ENCODE measurements at regions not wholly inside any gene's neighbourhood (a gene's known extent, or its start where the extent isn't known, plus 50 kb on each side); places are given as distances from the start of the nearest gene placed in this dataset.
A peak's percentile ranks its signal among the peaks of the same experiment; 100 is the strongest.

DNA sequence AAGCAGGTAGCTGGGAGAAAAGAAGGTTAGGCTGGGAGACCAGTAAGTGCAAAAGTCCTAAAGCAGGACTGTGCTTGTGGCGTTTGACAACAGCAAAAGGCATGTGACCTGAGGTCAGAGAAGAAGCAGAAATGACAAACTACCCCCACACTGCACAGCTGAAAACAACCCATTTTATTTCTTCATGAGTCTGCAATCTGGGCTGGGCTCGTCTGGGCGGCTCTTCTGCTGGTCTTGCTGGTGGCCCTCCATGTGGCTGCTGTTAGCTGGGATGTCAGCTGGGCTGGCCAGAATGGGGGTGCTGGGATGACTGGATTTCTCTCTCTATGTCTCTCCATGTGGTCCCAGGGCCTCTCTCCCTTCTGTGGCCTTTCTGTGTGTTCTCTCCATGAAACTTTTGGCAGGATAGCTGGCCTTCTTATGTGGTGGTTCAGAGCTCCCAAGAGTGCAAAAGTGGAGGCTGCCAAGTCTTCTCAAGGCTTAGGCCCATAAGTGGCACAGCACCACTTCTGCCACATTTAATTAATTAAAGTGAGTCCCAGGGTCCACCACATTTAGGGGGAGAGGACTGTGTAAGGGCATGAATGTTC is 128.6 kb downstream of the RIPK4 start:
- ATAC-seq (no peak), DNase-seq (no peak)
- intact Hi-C loops (cut with DNase I, micrococcal nuclease) = no loop called here

DNA sequence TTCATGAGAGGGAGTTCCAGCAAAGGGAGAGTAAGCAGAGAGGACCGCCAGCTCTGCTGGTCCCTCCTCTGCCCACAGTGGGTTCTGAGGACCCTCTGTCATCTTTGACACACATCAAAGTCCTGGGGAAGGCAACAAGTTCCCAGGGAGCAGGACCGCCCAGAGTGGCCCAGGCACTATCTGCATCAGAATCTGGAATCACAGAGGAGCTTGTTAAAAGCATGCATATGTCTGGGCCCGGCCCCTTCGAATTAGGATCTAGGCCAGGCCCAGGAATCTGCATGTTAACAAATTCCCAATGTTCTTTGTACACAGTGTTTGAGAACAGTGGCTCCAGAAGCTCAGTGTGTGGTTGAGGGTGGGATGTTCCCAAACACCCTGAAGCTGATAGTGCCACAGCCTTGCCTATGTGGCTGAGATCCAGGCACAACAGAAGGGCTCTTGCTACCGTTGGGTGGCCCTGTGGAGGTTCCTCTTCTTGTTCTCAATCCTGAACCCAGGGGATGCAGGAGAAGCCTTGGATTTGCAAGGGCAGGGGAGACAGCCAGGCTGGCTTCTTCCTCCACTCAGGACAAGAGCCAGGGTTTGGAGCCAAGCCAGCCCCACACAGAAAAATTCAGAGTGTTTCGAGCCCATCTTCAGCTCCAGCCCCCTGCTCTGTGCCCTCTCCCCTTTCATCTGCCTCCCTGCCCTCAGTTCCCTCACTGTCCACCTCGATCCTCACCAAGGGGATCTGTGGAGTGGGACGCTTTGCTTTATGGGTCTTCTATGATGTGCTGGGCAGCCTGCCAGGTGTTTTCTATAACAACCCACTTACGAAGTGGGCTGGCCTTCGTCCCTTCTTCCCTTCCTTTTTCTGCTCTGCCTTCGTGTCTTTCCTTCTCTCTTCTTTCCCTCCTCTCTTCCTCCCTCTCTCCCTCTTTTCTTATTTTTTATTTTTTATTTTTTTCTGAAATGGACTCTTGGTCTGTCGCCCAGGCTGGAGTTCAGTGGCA is 129.0 kb upstream of the TMPRSS2 start:
- DNase-seq (no peak), ATAC-seq (no peak)
- intact Hi-C loops (cut with DNase I, micrococcal nuclease) = no loop called here

DNA sequence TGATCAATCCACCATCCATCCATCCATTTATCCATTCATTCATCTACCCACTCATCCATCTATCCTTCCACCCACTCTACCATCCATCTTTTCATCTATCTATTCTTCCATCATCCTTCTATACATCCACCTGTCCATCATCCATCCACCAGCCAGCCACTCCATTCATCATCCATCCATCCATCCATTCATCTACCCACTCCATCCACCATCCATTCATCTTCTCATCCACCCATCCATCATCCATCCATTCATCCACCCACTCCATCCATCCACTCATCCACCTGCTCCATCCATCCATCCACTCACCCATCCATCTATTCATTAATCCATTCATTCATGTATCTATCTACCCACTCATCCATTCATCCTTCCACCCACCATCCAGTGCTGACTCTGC is 127.9 kb upstream of the TMPRSS2 start:
- intact Hi-C loops (cut with DNase I, micrococcal nuclease) = no loop called here
- DNase-seq (no peak), ATAC-seq (no peak)

DNA sequence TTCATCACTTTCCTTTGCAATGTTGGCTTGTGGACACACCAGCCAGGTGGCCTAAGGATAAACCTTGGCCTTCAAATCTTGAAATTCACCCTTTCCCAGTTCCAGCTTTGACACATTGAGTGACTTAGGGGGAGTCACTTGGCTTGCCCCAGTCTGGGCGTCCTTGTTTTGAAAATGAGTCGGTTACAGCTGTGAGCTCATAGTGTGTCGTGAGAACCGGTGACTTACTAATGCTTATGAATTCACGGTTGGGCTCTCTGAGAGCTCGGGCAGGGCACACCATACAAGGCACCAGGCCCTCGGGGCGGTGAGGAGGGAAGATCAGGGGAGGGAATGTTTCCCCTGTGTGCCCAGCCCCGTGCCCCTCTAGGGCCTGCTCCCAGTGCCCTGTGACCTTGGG is 126.9 kb upstream of the TMPRSS2 start:
- ATAC-seq (no peak), DNase-seq (no peak)
- intact Hi-C loops (cut with DNase I, micrococcal nuclease) = no loop called here

DNA sequence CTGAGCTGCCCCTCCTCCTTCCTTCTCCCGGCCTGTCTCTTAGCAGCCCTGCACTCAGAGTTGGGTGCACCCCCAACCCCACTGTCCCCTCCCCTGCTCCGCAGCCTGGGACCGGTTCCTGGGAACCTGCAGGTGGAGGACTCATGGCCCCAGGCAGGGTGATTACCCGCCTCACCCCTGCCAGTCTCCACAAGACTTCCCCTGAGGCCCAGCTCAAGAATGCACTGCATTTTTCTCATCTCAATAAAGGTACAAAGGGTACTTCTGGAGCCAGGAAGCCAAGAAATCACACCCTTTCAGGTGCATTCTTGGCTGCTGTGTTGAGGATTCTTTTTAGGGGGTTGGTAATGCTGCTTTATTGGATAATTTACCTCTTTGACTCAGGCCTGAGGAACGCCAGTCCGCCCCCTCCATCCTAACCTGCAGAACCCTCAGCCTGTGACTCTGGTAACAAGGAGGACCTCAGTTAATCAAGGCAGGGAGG is 126.3 kb upstream of the TMPRSS2 start:
- ATAC-seq (peak; percentile 75), DNase-seq (peak; percentile 28 to 63)
- intact Hi-C loops (cut with DNase I, micrococcal nuclease) = no loop called here

DNA sequence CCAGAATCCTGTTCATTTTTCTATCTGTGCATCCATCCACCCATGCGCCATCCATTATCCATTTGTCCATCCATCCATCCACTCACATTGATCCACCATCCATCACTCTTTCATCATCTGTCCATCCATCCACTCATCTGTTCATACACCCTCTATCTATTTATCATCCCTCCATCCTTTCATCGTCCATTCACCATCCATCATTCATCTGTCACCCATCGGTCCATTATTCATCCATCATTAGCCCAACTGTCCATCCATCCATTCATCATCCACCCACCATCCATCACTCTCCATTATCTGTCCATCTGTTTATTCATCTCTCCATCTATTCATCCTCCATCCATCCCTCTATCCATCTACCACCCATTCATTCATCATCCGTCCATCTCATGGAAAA is 125.7 kb upstream of the TMPRSS2 start:
- DNase-seq (no peak), ATAC-seq (no peak)
- intact Hi-C loops (cut with DNase I, micrococcal nuclease) = no loop called here

DNA sequence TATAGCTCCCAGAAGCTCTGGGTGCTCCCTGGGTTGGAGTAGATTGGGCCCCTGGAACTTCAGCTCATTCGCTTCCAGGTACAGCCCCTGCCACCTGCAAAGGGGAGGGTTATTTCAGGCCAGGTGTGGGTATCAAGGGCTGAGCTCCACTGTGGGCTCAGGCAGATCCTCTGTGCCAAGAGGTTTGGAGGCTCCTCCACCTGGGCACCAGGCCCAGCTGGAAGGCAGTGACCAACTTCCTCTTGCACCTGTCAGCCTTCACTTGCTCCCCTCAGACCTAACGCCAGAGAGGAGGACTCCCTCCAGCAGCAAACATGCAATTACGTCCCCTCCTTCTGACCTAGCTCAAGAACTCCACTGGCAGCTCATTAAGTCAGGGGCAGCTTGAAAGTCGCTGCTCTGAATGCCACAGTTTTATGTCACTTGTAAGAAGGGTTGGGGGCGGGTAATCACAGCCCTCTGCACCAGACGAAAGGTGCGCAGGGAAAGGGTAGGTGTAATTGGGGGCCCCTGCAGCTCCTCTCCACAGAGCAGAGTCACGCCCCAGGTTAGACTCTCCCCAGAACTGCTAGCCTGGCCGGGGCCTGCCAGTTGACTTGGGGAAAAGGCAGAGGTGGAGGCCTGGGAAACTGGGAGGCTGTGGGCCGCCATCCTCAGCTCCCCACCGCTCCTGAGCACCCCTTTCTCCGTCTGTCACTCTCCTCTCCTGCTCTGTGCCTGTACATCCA is 125.0 kb upstream of the TMPRSS2 start:
- no peak for DNase-seq
- intact Hi-C loops (cut with DNase I, micrococcal nuclease) = no loop called here
- ATAC-seq = no peak

DNA sequence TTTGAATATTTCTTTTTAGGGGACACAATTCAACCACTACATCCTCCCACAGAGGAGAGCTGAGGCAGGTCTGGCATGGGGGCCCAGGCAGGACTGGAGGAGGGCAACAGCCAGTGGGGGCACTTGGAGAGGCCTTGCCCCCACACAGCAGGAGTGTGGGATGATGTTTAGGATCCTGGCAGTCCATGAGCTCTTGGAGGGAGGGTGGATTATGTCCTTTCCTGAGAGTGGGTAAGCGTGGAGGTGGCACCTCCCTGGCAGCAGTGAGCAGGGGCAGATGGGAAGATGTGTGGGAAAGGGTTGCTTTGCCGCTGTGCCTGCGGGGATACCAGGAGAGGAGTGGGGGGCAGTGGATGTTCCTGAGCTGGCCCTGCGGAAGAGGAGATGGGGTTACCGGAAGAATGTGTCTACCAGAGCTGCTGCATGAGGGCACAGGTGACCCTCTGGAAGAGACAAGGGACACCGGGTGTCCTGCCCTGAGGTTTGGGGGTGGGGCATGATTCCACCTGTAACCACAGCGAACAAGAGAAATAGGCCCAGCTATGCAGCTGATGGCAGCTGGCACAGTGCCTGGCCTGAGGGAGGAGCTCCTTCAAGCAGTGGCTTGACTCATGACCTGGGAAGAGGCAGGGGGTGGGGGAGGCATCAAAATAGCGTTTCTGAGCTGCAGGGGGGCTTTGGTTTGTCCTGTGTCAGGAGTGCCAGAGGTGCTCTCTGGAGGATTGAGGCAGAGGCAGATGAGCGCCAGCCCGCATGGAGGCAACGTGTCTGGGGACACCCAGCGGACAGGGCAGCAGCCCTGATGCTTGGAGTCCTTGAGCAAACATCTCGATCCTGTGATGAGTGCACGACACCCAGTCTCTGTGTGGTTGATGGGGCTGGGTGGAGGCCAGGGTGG is 123.9 kb upstream of the TMPRSS2 start:
- DNase-seq (peak; percentile 87 to 89), ATAC-seq (peak; percentile 72)
- intact Hi-C loops (cut with DNase I, micrococcal nuclease) = no loop called here

DNA sequence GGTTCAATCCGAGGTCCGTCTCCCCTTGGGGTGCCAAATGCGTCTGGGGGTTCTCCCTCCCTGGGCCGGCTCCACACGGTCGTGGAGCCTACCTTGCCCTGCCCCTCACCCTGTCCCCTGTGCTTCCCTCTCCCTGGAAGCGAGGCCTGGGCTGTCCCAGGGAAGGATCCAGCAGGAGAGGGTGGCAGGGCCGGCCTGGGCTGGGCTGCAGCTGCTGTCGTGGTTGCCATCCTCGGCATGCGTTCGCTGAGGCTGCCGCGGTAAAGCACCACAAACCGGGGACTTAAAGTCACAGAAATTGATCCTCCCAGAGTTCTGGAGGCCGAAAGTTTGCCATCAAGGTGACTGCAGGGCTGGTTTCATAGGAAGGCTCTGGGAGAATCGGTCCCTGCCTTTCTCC is 123.0 kb upstream of the TMPRSS2 start:
- DNase-seq (no peak), ATAC-seq (no peak)
- intact Hi-C loops (cut with DNase I, micrococcal nuclease) = no loop called here

DNA sequence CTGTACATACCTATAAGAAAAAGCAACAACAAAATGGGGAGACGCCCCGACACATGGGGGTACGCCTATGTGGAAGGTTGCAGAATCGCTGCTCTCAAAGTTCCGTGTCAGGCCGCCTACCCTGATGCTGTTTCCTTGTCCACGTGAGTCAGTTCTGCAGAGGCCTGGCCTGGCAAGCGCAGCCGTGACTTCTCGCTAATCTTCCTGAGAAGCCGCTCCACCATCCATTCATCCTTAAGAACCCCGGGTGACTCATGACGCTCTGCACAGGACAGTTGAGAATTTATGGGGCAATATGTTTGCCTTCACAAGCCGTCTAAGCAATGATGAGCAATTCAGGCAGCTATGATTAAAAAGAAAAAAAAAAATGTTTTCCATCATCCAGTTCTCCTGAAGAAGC is 122.3 kb upstream of the TMPRSS2 start:
- DNase-seq = peak; percentile 59 to 83
- ATAC-seq = peak; percentile 80
- intact Hi-C loops (cut with DNase I, micrococcal nuclease) = no loop called here

DNA sequence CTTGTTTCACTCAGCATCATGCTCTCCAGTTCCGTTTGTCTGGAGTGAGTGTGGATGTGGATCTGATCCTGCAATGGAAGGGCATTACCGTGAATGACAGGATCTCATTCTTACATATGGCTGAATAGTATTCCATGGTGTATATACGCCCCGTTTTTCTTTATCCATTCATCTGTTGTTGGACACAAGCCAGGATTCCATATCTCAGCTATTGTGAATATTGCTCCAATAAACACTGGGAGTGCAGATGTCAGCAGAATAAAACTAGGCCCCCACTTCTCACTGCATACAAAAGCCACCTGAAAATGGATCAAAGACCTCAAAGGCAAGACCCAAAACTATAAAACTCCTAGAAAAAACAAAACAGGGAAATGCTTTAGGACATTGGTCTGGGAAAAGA is 120.3 kb upstream of the TMPRSS2 start:
- ATAC-seq = peak; percentile 23
- intact Hi-C loops (cut with DNase I, micrococcal nuclease) = no loop called here
- DNase-seq = no peak

DNA sequence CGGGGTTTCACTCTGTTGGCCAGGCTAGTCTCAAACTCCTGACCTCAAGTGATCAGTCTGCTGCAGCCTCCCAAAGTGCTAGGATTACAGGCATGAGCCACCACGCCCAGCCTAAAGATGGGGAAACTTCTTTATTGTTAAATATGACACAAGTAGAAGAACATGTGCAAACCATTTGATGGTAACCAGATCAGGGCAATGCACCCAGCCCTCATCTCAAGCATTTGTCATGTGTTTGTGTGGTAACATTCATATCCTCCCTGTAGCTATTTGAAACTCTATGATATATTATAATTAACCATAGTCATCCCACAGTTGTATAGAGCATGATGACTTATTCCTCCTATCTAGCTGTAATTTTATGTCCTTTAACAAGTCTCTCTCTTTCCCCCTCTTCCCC is 119.5 kb upstream of the TMPRSS2 start:
- ATAC-seq = no peak
- intact Hi-C loops (cut with DNase I, micrococcal nuclease) = no loop called here
- no peak for DNase-seq

DNA sequence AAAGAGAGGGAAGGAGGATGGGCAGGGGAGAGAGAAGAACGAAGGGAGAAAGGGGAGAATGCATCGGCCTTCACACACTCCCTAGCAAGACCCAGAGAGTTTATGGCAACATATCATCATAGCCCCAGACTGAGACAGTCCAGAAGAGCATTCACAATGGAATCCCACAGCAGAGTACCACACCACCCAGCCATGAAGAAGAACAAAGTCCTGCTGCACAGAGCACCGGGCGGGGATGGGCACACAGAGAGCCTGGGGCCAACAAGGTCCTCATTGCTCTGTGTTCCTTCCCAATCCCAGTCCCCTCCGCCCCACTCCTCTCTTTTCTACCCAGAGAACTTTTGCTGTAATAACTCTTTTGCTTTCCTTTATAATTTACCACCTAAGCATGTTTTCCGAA is 118.1 kb upstream of the TMPRSS2 start:
- ATAC-seq (no peak), DNase-seq (no peak)
- intact Hi-C loops (cut with DNase I, micrococcal nuclease) = no loop called here

DNA sequence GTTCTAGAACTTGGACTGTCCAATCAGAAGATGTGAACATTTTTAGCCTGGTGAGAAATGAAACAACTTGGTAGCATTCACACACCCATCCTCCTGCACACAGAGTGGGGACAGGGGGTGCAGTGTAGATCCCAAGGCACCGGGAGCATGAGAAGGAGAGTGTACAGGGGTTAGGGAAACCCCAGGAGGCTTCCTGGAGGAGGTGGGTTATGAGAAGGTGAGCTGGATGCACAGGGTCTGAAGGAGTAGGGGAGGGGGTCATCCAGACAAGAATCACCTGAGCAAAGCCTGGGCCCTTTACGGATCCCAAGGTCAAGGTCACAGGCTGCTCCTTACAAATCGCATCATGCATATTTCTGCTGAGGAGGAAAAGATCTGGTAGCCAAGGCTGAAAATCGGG is 117.5 kb upstream of the TMPRSS2 start:
- no peak for ATAC-seq
- DNase-seq = no peak
- intact Hi-C loops (cut with DNase I, micrococcal nuclease) = no loop called here

DNA sequence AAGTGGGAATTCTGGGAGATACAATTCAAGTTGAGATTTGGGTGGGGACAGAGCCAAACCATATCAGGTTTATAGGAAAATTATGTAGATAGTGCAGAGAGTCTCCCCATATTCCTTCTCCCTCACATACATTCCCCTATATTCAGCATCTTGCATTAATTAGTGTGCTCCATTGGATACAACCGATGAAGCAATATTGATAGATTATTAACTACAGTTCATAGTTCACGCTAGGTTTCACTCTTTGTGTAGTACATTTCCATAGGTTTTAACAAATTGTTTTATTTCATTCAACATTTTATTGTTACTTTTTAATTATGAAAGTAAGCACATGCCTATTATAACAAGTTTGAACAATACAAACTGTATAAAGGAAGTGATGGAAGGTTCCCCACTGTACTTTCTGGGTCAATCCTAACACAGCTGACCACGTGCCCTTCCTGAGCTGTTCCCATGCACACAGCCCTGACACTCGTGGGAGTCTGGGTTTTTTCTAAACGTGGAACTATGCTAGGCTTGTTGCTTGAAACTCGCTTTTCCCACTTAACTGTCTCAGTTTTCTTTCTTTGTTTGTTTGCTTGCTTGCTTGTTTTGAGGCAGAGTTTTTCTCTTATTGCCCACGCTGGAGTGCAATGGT is 116.8 kb upstream of the TMPRSS2 start:
- ATAC-seq (no peak), DNase-seq (no peak)
- intact Hi-C loops (cut with DNase I, micrococcal nuclease) = no loop called here

DNA sequence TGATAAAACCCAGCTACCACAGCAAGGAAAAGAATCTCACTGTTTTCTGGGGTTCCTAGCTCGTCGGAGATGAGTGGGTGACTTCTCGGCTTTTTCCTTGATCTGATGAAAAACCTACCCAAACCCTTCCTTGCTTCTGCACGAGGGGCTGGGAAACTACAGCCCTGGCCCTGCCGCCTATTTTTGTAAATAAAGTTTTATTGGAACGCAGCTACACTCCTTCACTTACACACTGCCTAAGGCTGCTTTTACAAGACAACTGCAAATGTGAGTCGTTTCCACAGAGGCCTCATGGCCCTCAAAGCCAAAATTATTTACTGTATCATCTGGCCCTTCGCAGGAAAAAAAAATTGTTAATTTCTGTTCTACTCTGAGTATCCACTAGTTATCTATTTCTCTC is 116.0 kb upstream of the TMPRSS2 start:
- ATAC-seq = no peak
- intact Hi-C loops (cut with DNase I, micrococcal nuclease) = no loop called here

DNA sequence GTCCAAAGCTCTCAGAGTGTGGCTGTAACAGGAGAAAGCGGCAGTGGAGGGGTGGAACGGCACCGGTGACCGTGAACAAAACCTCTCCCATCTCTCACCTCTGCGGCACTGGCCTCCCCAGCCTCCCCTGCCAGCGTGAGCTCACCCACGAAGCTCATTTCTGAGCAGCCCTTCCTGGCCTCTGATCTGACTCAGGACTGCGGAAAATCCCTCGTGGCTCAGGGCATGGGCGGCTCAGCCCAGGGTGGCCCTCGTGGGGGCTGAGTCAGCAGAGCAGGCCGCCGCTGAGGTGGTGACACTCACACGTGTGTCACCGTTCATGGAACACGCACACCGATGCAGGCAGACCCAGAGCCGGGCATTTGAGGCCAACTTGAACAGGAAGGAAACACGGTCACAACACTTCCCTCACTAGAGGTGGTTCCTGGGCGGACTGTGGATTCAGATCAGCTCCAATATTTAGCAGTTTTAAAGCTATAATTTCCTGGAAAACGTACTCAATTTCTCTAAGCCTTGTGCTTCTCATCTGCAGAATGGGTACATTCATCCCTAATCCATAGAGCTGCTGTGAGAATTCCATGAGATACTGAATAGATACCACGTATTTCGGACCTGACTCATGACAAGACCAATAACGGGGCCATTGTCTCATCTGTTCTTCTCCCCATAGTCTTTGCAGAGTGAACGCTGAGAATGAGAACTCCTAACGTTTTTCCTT is 115.0 kb upstream of the TMPRSS2 start:
- intact Hi-C loops (cut with DNase I, micrococcal nuclease) = no loop called here
- DNase-seq (no peak), ATAC-seq (no peak)

More for the DNA sequence above, 116.0 kb upstream of the TMPRSS2 start:
- no peak for DNase-seq

DNA sequence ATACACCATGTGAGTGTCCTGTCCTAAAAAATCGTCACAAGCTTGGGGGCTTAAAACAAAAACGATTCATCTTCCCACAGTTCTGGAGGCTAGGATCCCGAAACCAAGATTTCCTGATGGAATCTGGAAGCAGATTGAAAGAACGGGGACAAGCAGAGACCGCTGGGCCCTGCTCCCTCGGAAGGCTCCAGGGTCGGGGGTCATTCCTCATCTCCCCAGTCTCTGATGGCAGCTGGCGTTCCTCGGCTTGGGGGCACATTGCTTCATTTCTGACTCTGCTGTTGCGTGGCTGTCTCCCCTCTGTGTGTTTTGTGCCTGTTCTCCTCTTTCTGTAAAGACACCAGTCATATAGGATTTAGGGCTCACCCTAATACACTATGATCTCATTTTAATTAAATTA is 114.2 kb upstream of the TMPRSS2 start:
- DNase-seq (no peak), ATAC-seq (no peak)
- intact Hi-C loops (cut with DNase I, micrococcal nuclease) = no loop called here
